ENCODE measurements at regions not wholly inside any gene's neighbourhood (a gene's known extent, or its start where the extent isn't known, plus 50 kb on each side); places are given as distances from the start of the nearest gene placed in this dataset.

- TF ChIP-seq EZH2 (IDR thresholded peaks at IDR 0.05; ENCODE audit: borderline replicate concordance, control insufficient read depth, low read depth, low read length) (no peak), MEF2B (IDR thresholded peaks at IDR 0.05; ENCODE audit: partially characterized antibody, poor library complexity, severe bottlenecking) (peak; percentile 66), RELA (IDR thresholded peaks at IDR 0.05; ENCODE audit: borderline replicate concordance, partially characterized antibody) (no peak)
- TF ChIP-seq, protein P1, sequence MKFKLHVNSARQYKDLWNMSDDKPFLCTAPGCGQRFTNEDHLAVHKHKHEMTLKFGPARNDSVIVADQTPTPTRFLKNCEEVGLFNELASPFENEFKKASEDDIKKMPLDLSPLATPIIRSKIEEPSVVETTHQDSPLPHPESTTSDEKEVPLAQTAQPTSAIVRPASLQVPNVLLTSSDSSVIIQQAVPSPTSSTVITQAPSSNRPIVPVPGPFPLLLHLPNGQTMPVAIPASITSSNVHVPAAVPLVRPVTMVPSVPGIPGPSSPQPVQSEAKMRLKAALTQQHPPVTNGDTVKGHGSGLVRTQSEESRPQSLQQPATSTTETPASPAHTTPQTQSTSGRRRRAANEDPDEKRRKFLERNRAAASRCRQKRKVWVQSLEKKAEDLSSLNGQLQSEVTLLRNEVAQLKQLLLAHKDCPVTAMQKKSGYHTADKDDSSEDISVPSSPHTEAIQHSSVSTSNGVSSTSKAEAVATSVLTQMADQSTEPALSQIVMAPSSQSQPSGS (IDR thresholded peaks at IDR 0.05; ENCODE audit: low read length), result no peak
Observed at GRCh38 chr3:7977245-7978086, 524.2 kb upstream of the LMCD1 start.
